ENCODE measurements at regions not wholly inside any gene's neighbourhood (a gene's known extent, or its start where the extent isn't known, plus 50 kb on each side); places are given as distances from the start of the nearest gene placed in this dataset.

- H3K9me3 ChIP-seq (ENCODE audit: low read depth, low read length), result no peaks in the 10 kb centered on the region
- TF ChIP-seq CTCF (IDR thresholded peaks at IDR 0.05; ENCODE audit: extremely low read depth, low read depth, low read length), result no peak
Observed at GRCh38 chr5:92927291-92927778, 653.7 kb downstream of the NR2F1-AS1 start.

GRCh38 chr5:92923885-92924284, 657.1 kb downstream of the NR2F1-AS1 start:
- Histone ChIP-seq H2AFZ (ENCODE audit: low read length) (no peak overlapping the region), H3K36me3 (ENCODE audit: insufficient read depth, low read length) (no peaks in the 10 kb centered on the region), H3K4me2 (ENCODE audit: insufficient read depth, low read length) (no peak overlapping the region), H3K4me1 (ENCODE audit: insufficient read depth, low read length) (no peaks in the 10 kb centered on the region), H4K20me1 (ENCODE audit: insufficient read depth, low read length) (no peaks in the 10 kb centered on the region), H3K9me3 (ENCODE audit: low read depth, low read length) (no peaks in the 10 kb centered on the region), H3K27me3 (ENCODE audit: insufficient read depth, low read length) (no peaks in the 10 kb centered on the region), H3K4me3 (ENCODE audit: insufficient read depth, low read length) (no peak overlapping the region), H3K79me2 (ENCODE audit: insufficient read depth, low read length) (no peaks in the 10 kb centered on the region), H3K27ac (ENCODE audit: low read depth, low read length) (no peak overlapping the region)
- TF ChIP-seq CTCF (IDR thresholded peaks at IDR 0.05; ENCODE audit: extremely low read depth, low read depth, low read length), result no peak
- no peak for DNase-seq (ENCODE audit: insufficient read length, low spot score, missing footprints)

More at GRCh38 chr5:92927291-92927778, 653.7 kb downstream of the NR2F1-AS1 start:
- DNase-seq (ENCODE audit: insufficient read length, low spot score, missing footprints), result no peak
- no peak overlapping the region for H3K4me2 ChIP-seq (ENCODE audit: insufficient read depth, low read length)
- no peaks in the 10 kb centered on the region for H4K20me1 ChIP-seq (ENCODE audit: insufficient read depth, low read length)
- H3K4me1 ChIP-seq (ENCODE audit: insufficient read depth, low read length), result no peaks in the 10 kb centered on the region
- no peak overlapping the region for H3K4me3 ChIP-seq (ENCODE audit: insufficient read depth, low read length)
- no peak overlapping the region for H3K27ac ChIP-seq (ENCODE audit: low read depth, low read length)
- no peaks in the 10 kb centered on the region for H3K79me2 ChIP-seq (ENCODE audit: insufficient read depth, low read length)
- no peaks in the 10 kb centered on the region for H3K36me3 ChIP-seq (ENCODE audit: insufficient read depth, low read length)
- H2AFZ ChIP-seq (ENCODE audit: low read length), result no peak overlapping the region
- no peaks in the 10 kb centered on the region for H3K27me3 ChIP-seq (ENCODE audit: insufficient read depth, low read length)

- H4K20me1 ChIP-seq (ENCODE audit: insufficient read depth, low read length), result no peaks in the 10 kb centered on the region
Observed at GRCh38 chr5:92922231-92922967, 658.6 kb downstream of the NR2F1-AS1 start.

More at GRCh38 chr5:92922231-92922967, 658.6 kb downstream of the NR2F1-AS1 start:
- no peak for TF ChIP-seq CTCF (IDR thresholded peaks at IDR 0.05; ENCODE audit: extremely low read depth, low read depth, low read length)
- H3K27me3 ChIP-seq (ENCODE audit: insufficient read depth, low read length), result no peaks in the 10 kb centered on the region
- H3K79me2 ChIP-seq (ENCODE audit: insufficient read depth, low read length), result no peaks in the 10 kb centered on the region
- H3K4me1 ChIP-seq (ENCODE audit: insufficient read depth, low read length), result no peaks in the 10 kb centered on the region
- H3K4me2 ChIP-seq (ENCODE audit: insufficient read depth, low read length), result no peak overlapping the region
- no peak overlapping the region for H3K27ac ChIP-seq (ENCODE audit: low read depth, low read length)
- DNase-seq (ENCODE audit: insufficient read length, low spot score, missing footprints), result no peak
- no peak overlapping the region for H3K4me3 ChIP-seq (ENCODE audit: insufficient read depth, low read length)
- no peaks in the 10 kb centered on the region for H3K9me3 ChIP-seq (ENCODE audit: low read depth, low read length)
- H3K36me3 ChIP-seq (ENCODE audit: insufficient read depth, low read length), result no peaks in the 10 kb centered on the region
- no peak overlapping the region for H2AFZ ChIP-seq (ENCODE audit: low read length)
